ENCODE measurements at regions not wholly inside any gene's neighbourhood (a gene's known extent, or its start where the extent isn't known, plus 50 kb on each side); places are given as distances from the start of the nearest gene placed in this dataset.

DNA sequence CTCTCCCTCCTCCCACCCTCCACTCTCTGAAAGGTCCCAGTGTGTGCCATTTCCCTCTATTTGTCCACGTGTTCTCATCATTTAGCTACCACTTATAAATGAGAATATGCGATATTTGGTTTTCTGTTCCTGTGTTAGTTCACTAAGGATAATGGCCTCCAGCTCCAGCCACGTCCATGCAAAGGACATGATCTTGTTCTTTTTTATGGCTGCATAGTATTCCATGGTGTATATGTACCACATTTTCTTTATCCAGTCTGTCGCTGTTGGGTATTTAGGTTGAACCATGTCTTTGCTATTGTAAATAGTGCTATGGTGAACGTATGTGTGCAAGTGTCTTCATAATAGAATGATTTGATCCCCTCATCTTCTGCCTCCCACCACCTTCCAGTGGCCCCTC, 183.7 kb upstream of the AUTS2 start:
- Histone ChIP-seq H3K36me3 (no peaks in the 10 kb centered on the region), H3K4me3 (no peak overlapping the region), H3K9me3 (no peaks in the 10 kb centered on the region), H3K4me1 (no peaks in the 10 kb centered on the region), H3K27ac (no peak overlapping the region), H3K27me3 (no peaks in the 10 kb centered on the region)
- WGBS, 2 donors = 78 to 84% methylated on average over 5 of the region's 5 CpGs
- ATAC-seq (no peak), DNase-seq (no peak), FAIRE-seq (no peak)
- intact Hi-C loops (cut with DNase I) = no loop called here
- TF ChIP-seq, protein P1, sequence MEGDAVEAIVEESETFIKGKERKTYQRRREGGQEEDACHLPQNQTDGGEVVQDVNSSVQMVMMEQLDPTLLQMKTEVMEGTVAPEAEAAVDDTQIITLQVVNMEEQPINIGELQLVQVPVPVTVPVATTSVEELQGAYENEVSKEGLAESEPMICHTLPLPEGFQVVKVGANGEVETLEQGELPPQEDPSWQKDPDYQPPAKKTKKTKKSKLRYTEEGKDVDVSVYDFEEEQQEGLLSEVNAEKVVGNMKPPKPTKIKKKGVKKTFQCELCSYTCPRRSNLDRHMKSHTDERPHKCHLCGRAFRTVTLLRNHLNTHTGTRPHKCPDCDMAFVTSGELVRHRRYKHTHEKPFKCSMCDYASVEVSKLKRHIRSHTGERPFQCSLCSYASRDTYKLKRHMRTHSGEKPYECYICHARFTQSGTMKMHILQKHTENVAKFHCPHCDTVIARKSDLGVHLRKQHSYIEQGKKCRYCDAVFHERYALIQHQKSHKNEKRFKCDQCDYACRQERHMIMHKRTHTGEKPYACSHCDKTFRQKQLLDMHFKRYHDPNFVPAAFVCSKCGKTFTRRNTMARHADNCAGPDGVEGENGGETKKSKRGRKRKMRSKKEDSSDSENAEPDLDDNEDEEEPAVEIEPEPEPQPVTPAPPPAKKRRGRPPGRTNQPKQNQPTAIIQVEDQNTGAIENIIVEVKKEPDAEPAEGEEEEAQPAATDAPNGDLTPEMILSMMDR (IDR thresholded peaks at IDR 0.05) = no peak

DNA sequence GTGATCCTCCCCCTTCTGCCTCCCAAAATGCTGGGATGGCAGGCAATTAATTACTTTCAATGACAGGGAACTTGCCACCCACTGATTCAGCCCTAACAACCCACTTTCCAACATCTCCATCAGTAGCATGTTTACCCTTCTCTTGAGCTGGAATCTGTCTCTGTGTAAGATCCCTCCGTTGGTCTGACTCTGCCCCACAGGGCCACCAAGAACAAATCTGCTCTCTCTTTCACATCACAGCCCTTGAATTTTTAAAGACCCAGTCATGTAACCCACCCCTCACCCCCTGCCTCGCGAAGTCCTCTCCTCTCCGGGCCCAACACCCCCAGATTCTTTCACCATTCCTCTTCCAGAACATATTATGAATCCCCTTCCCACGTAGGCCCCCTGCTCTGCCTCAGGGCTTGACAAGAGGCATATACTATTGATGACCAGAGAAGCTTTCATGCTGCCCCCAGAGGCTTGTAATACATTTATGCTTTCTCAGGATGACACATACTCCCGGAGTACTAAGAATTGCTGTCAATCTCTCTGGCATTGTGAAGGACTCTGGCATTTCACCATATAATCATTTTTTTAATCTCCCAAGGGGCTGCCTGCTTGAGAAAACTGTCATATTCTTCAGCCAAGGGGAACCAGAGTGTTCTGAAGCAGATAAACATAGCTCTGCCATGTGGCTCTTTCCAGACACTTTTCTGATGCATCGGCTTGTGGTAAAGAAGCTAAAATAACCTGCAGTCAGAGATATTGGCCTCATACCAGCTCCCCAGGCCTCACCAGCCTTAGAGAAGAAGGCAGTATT, 179.2 kb upstream of the AUTS2 start:
- ATAC-seq (no peak), FAIRE-seq (no peak), DNase-seq (no peak)
- intact Hi-C loops (cut with DNase I) = no loop called here
- WGBS, 2 donors = 73 to 80% methylated on average over 7 of the region's 7 CpGs
- no peak overlapping the region for H3K27ac ChIP-seq
- H3K4me3 ChIP-seq = no peak overlapping the region
- H3K36me3 ChIP-seq = no peaks in the 10 kb centered on the region
- H3K27me3 ChIP-seq = no peaks in the 10 kb centered on the region
- TF ChIP-seq, protein P1 (IDR thresholded peaks at IDR 0.05) = no peak
- no peaks in the 10 kb centered on the region for H3K9me3 ChIP-seq
- H3K4me1 ChIP-seq = no peaks in the 10 kb centered on the region

DNA sequence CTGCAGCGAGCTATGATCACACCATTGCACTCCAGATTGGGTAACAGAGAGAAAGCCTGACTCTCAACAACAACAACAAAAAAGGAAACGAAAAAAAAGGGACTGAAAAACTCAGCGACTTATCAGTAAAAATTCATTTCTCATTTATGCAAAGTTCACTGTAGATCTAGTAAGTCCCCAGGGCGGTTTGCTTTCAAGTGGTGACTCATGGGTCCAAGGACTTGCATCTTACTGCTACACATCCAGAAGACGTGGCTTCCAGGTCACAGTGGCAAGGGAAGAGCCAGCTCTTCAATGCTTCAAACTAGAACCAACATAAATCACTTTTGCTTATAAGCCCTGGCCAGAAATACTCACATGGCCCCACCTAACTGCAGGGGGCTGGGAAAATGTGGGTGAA, 178.3 kb upstream of the AUTS2 start:
- intact Hi-C loops (cut with DNase I) = no loop called here
- WGBS, 2 donors = 75 to 87% methylated on average over 5 of the region's 5 CpGs
- H3K36me3 ChIP-seq = no peaks in the 10 kb centered on the region
- H3K27ac ChIP-seq = no peak overlapping the region
- H3K27me3 ChIP-seq = no peaks in the 10 kb centered on the region
- ATAC-seq = no peak
- TF ChIP-seq, protein P1 (IDR thresholded peaks at IDR 0.05) = no peak
- no peaks in the 10 kb centered on the region for H3K9me3 ChIP-seq
- no peak for FAIRE-seq
- DNase-seq = no peak
- H3K4me1 ChIP-seq = no peaks in the 10 kb centered on the region
- H3K4me3 ChIP-seq = no peak overlapping the region

DNA sequence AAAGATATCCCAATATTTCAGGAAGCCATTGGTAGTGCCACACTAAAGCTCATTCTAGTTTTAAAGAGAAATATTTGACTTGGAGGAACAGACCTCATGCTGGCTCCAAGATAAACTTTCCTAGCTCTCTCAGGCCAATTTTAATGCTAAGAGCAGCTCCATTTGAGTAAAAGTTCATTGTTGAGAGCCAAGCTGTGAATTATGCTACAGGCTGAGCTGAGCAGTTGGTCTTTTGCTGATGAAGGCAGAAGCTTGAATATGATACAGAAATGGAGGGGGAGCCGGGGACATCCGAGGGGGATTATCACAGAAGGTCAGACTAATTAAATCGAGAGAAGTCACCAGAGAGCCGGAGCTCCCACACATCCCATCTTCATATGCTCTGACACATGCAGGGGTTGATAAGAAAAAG, 175.7 kb upstream of the AUTS2 start:
- FAIRE-seq (no peak), DNase-seq (no peak), ATAC-seq (no peak)
- H3K36me3 ChIP-seq = no peaks in the 10 kb centered on the region
- no peaks in the 10 kb centered on the region for H3K4me1 ChIP-seq
- no peaks in the 10 kb centered on the region for H3K27me3 ChIP-seq
- intact Hi-C loops (cut with DNase I) = no loop called here
- 45 to 51% methylated on average over 4 of the region's 4 CpGs for WGBS, 2 donors
- H3K9me3 ChIP-seq = no peaks in the 10 kb centered on the region
- TF ChIP-seq, protein P1 (IDR thresholded peaks at IDR 0.05) = no peak
- H3K4me3 ChIP-seq = no peak overlapping the region
- no peak overlapping the region for H3K27ac ChIP-seq

DNA sequence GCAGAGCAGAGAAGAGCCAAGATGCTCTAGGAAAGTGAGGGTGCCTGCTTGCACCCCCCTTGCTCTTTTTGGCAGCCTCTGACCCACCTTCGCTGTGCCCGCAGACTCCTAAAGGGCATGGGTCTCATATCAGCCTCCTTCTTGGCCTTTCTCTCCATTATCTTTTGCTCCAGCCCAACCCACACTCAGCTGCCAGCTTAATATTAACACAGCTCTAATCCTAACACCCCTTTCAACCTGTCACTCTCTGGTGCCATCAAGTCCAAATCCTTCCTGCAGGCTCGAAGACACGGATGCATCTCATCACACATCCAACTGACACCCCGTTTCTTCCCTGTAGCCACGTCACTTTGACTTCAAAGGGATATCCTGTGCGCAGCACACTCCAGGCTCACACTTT, 171.6 kb upstream of the AUTS2 start:
- no peak overlapping the region for H3K4me3 ChIP-seq
- H3K9me3 ChIP-seq = no peaks in the 10 kb centered on the region
- no peaks in the 10 kb centered on the region for H3K4me1 ChIP-seq
- intact Hi-C loops (cut with DNase I) = no loop called here
- TF ChIP-seq, protein P1 (IDR thresholded peaks at IDR 0.05) = no peak
- H3K27me3 ChIP-seq = no peaks in the 10 kb centered on the region
- DNase-seq = no peak
- H3K36me3 ChIP-seq = no peaks in the 10 kb centered on the region
- no peak overlapping the region for H3K27ac ChIP-seq
- WGBS, 2 donors = 65 to 69% methylated on average over 7 of the region's 7 CpGs
- no peak for ATAC-seq
- FAIRE-seq = no peak

All from pancreas (tissue), 10 donors.